GM18508 (cell line): ENCODE measurements at regions not wholly inside any gene's neighbourhood (a gene's known extent, or its start where the extent isn't known, plus 50 kb on each side); places are given as distances from the start of the nearest gene placed in this dataset.

Source experiments
- ATAC-seq: cut with Tn5 transposase; IDR thresholded peaks from one replicate; pipeline ENCODE4 v1.9.1; 2021; ENCODE audit warnings: moderate number of reproducible peaks; ENCODE audit not compliant: insufficient read depth, unreplicated experiment

DNA sequence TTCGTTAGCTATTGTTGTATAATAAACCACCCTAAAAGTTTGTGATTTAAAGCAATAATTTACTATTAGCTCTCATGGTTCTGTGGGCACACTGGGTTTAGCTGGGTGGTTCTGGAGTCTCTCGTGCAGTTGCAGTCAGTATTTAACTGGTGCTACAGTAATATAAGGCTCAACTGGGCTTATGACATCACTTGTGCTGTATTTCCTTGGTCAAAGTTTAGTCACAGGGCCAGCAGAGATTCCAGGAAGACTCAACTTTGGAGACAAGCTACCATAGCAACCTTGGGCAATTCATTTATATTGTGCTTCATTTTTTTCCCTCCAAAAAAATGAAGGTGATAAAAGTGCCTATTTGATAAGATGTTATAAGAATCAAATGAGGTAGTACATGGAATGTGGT lies 204.2 kb upstream of the GUCY1A2 start:
- no peak for ATAC-seq

DNA sequence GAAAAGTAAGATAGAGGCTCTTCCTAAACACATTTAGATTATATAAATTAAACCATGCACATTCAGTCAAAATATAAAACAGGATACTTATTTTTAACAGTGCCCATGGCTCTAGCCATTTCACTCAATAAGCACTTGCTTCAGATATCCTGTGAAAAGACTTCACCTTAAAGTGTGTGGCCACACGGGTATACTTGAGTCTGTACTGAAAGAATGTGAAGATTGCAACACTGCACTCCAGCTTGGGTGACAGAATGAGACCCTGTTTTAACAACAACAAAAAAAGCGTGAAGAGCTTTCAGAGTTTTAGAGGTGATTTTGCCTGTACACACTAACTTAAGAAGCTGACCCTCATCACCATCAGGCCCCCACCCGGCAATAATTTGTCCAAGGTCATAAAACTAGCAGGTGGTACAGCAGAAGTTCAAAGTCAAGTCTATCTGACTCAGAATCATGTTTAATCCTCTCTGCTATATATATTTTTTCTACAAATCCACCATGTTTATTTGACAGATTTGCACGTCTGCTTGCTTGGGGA lies 203.5 kb upstream of the GUCY1A2 start:
- ATAC-seq = no peak

DNA sequence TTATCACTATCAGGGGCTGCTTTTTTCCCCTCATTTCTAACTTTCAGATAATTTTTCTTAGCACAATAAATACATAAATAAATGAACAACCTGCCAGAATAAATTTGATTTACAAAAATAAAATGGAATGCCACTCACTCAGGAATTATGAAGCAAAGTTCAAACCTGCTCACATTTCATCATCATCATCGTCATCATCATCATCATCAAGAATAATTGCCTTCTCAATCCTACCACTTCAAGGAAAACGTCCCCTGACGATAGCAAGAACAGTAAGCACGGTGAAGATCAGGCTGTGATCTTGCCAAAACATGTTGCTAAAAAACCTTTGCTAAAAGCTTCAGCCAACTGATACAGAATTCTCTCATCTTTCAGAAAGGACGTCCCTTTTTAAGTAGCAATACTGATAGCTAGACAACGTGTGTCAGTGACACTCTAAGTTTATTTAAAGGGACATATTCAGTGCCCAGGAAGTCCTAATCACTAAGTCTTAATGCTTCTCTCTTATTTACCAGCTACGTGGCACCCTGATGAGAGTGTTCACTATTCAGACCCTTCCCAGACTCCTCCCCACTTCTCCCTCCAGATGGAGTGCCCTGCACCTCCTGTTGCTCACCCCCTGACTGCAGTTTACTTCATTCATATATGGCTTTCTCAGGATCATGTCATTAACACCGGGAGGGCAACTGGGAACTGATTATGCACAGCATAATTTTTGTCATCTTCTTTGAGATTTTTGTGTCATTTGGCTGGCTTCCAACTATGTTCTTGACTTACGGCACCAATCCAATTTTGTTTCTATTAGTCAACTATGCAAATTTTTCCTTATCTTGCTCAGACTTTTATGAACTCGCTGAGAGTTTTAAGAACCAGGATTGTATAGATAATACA lies 200.1 kb upstream of the GUCY1A2 start:
- ATAC-seq = no peak

DNA sequence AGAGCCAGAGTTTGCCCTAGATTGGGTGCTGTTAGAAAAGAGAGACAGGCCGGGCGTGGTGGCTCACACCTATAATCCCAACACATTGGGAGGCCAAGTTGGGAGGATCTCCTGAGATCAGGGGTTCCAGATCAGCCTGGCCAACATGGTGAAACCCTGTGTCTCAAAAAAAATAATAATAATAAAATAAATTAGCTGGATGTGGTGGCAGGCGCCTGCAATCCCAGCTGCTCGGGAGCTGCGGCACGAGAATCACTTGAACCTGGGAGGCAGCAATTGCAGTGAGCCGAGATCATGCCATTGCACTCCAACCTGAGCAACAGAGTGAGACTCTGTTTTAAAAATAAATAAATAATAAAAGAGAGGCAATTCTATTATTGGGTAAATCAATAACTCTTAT lies 199.2 kb upstream of the GUCY1A2 start:
- no peak for ATAC-seq

DNA sequence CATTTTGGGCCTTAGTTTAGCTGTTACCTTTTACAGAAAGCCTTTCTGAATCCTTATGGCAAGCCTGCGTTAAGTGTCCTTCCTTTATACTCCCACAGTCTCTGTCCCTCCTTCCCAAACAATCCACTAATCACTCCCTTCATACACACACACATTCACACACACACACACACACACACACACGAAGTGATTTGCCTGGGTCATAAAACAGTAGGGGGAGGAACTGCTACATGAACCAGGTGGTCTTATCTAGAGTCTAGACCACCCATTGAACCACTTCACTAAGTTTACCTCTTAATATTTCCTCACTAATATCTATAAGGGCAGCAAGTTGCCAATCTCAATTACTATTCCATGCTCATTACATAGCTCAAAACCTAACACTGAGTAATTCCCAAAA lies 196.7 kb upstream of the GUCY1A2 start:
- no peak for ATAC-seq

DNA sequence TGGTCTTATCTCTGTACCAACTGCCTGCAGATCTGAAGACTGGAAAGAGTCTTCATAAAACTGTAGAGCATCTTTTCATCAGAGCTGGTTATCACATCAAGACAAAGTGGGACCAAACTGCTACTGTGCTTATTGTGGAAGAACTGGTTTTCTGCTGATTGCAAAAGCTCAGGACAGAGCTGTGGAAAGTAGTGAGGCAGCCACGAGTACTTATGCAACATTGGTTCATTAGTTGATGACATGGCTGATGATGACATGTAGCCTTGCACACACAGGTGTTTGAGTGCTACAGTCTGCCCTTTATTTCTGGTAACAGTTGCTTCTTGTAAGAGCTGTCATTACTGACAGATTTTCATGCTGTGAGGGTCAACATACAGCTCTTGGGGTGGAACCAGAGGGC lies 185.4 kb upstream of the GUCY1A2 start:
- ATAC-seq = no peak

DNA sequence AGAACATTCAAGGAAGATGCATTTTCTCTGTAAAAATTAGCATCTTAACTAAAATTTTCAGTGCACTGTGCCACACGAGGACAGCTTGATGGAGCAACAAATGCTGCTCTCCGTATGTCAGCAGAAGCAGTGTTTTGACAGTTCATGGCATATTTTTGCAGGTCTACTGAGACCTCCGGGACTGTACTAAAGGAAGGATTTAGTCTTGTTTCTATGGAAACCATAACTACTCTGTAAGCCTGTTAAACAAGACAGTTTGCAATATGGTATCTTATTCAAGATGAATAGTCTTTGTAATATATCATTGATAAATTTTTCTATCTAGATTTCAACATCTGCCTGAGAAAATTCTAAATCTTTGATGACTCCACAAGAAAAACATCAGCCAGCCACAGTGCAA lies 184.0 kb upstream of the GUCY1A2 start:
- ATAC-seq = no peak

DNA sequence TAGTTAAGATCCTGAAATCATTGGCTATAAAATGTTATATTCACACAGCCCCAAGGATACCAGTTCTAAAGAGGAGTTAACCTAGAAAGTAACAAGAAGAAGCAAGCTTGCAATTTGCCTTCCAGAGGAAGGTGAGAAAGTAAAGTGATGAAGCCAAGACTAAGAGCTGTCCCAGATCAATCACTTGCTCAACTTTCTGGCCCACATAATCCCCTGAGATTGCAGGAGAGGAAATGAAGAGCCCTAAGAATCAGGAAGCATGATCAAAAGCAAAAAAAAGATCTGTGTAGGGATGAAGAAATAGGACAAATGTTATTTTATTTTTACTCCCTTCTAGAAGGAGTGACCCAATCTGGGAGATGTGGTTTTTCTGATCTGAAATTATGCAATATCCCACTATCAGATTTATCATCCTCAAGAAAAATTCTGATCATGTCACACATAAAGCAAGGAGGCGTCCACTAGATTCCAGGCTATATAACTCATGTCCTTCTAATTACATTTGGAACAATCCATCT lies 180.3 kb upstream of the GUCY1A2 start:
- no peak for ATAC-seq

DNA sequence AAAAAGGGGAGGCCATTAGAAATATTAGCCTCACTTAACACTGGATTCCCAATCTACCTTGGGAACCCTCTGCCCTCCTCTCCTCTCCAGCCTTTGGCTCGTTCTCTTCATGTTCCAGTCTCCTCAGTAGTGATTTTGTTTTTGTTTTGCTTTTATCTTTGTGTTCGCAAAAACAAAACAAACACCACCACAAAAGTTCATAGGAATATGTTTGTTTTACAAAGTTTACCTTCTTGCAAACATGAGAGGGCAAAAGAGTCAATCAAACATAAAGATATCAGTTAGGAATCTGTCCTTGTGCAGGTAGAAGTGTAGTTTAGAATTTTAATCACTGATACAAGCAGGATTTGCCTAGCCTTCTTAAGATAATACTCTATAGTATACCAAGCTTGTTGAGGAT lies 179.7 kb upstream of the GUCY1A2 start:
- ATAC-seq = no peak

DNA sequence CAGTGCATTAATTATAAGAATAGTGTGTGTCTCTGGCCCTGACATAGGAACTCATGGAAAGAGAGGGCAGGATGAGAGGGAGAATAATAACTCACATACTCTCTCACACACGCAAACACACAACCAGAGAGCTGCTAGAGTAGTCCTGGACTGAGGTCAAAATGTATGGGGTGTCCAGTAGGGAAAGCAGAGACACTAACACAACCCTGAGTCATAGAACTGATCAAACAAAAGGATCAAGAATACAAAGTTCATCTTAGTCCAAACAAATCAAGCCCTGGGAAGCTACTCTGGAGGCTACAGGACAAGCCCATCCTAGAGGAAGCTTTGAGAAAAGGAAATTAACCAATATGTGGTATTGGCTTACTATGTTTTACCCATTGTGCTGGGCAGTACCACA lies 178.5 kb upstream of the GUCY1A2 start:
- no peak for ATAC-seq

DNA sequence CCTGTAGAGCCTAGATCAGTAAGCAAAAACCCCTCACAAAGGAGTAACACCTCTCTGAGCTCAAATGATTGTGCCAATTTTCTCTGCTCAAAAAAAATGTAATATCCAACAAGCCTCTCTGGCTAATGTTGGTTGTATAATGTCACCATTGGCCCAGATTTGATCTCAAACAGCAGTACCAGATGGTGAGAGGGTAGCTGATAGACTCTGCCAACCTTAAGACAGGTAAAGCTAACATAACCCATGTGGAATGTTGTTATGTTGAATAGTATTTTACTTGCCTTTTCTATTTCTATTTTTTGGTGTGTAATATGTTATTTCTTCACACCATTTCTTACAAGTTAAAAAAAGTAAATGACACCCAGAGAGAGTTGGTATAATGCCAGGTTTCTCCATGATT lies 166.7 kb upstream of the GUCY1A2 start:
- no peak for ATAC-seq

DNA sequence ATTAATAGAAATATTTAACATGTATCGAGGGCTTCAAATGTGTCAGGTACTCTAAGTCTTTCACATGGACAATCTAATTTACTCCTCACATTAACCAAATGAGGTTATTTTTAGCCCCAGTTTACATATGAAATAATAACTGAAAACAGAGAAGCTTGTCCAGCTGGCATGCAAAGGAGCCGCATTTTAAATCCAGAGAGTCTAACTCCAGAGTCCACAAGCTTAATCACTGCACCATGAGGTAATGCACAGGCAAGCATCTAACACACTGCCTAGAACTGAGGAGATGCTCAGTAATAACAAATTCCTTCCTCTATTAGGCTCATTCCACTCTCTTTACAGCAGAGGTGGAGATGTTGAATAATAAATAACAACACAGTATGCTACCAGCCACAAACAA lies 165.7 kb upstream of the GUCY1A2 start:
- ATAC-seq = no peak

DNA sequence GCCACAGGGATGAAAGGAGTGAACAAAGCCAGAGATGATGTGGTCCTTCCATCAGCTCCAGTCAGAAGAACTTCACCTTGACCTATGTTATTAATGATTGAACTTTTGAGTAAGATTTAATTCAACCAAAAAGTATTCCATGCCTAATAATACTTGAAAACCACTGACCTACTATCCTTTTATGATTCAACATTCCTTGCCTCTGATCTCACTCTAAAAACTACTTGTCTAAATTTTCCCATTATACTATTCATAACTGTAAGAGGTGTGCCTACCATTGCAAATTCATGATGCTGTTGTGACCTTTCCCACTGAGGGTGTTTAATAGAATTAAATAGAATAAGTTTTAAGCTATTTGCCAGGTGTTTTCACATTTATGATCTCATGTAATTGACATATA lies 164.7 kb upstream of the GUCY1A2 start:
- no peak for ATAC-seq

DNA sequence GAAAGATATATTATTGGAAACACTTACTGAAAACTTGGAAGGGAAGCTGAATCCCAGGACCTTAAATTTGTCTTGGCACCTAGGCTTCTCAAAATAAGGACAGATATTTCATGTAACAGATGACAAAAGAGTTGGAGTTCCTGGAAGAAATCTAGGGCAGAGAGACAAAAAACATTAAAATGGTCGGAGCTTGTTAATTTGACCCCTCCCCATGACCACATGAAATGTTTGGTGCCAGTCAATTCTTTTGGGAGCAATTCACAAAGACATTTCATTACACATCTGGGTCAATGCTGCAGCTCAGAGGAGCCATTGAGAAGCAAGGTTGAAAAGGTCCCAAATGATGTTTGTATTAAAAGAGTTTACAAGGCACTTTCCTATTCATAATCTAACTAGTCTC lies 162.0 kb upstream of the GUCY1A2 start:
- ATAC-seq = no peak

DNA sequence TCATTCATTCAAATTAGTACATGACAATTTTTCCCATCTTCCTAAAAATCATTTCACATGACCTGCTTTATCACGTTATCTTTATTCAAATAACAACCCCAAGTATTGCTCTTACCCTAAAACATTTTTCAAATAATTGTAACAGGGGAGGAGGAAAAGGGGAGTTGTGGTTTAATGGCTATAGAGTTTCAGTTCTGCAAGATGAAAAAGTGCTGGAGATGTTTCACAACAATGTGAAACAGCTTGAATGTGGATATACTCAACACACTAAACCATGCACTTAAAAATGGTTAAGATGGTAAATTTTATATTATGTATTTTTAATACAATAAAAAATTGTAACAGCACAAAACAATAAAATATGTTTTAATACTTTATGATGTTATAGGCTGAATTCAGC lies 161.6 kb upstream of the GUCY1A2 start:
- no peak for ATAC-seq

DNA sequence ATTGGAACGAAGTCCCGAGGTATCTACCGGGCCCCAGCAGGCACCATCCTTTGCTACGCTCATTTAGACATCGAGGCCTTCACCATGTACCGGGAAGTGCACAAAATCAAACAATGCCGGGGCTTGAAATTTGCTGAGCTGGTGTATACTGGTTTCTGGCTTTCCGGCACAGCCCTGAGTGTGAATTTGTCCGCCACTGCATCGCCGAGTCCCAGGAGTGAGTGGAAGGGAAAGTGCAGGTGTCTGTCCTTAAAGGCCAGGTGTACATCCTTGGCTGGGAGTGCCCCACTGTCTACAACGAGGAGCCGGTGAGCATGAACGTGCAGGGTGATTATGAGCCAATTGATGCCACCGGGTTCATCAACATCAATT lies 158.8 kb upstream of the GUCY1A2 start:
- ATAC-seq = no peak

DNA sequence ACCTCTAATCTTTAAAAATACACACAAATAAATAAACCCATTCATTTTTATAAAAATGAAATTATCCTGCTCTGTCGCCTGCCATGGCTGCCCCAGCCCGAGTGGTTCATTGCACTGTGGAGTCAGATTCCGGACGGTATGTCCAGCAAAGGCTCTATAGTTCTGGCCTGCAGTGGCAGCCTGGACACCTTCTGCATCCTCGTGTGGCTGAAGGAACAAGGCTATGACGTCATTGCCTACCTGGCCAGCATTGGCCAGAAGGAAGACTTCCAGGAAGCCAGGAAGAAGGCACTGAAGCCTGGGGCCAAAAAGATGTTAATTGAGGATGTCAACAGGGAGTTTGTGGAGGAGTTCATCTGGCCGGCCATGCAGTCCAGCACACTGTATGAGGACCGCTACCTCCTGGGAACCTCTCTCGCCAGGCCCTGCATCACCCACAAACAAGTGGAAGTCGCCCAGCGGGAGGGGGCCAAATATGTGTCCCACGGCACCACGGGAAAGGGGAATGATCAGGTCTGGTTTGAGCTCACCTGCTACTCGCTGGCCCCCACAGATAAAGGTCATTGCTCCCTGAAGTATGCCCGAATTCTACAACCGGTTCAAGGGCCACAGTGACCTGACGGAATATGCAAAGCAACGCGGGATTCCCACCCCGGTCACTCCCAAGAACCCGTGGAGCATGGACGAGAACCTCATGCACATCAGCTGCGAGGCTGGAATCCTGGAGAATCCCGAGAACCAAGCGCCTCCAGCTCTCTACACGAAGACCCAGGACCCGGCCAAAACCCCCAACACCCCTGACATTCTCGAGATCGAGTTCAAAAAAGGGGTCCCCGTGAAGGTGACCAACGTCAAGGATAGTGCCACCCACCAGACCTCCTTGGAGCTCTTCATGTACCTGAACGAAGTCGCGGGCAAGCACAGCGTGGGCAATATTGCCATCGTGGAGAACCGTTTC lies 158.2 kb upstream of the GUCY1A2 start:
- ATAC-seq = no peak

DNA sequence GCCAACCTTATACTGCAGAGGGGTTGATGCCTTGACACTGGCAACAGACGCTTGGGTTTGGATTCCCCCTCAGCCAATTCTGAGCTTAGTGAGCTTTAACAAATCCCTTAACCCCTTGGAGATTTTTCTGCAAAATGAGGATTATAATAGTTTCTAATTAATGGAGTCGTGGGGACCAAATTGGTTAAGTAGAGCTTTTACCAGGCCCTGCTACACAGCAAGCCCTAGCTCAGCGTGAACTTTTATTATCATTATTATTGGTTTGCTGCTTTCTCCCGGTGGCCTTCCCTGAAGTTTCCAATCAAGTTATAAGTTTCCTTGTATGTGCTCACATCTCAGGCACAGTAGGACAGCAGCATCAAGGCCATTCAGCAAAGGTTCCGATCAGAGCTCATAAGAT lies 156.6 kb upstream of the GUCY1A2 start:
- ATAC-seq = no peak

DNA sequence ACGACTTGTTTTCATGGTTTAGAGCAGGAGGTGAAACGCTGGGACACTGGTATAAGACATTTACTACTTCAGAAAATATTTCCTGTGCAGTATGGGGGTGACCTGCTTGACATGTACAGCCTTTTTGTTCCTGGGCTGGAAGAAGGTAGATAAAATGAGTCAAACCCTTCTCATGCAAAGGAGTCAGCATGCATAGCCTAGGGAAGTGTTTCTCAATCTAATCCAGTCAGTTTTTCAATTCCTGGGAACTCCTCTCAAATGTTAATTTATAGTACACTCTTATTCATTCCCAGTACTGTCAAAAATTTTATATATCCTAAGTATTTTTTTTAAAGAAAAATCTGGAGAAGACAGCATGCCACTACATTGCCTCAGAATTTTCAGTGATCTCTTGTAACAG lies 154.7 kb upstream of the GUCY1A2 start:
- no peak for ATAC-seq

DNA sequence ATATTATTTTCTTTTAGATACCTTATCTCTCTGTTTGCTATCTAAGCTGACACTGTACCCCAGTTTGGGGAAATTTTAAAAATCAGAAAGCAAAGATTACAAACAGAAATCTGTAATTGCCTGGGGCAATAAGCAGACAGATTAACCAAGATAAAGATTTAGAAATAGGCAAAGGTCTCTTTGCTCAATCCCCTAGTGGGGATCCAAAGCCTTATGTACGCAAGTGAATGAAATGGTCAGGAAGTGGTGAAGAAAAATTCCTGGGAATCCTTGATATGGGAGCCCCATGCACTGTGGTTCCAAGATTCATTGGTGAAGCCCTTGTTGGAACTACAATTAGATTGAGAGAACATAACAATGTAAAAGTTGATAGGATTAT lies 139.5 kb upstream of the GUCY1A2 start:
- no peak for ATAC-seq
